ENCODE measurements at regions not wholly inside any gene's neighbourhood (a gene's known extent, or its start where the extent isn't known, plus 50 kb on each side); places are given as distances from the start of the nearest gene placed in this dataset.

GRCh38 chr4:33268776-33269175, 2548.6 kb downstream of the PCDH7 start:
- DNase-seq: no peak
- no peak overlapping the region for H3K4ac ChIP-seq (ENCODE audit: low read depth, low read length)
- H3K27me3 Mint-ChIP-seq (ENCODE audit: low read depth): no peaks in the 10 kb centered on the region
- no peak for TF ChIP-seq CTCF (conservative IDR thresholded peaks at IDR 0.05)
- no peak overlapping the region for H3T11ph ChIP-seq (ENCODE audit: low read length)
- no peaks in the 10 kb centered on the region for H3K4me1 Mint-ChIP-seq
- H3K9me3 ChIP-seq (ENCODE audit: control insufficient read depth, low read depth, low read length): no peaks in the 10 kb centered on the region
- no peak overlapping the region for H2BK20ac ChIP-seq (ENCODE audit: low read depth, low read length, poor library complexity, severe bottlenecking)
- no peak overlapping the region for H4K91ac ChIP-seq (ENCODE audit: insufficient read length, low read depth, low read length)
- H3K79me2 ChIP-seq (ENCODE audit: insufficient read depth, low read length): no peaks in the 10 kb centered on the region
- H3K36me3 Mint-ChIP-seq (ENCODE audit: insufficient read depth in 1 of 3, low read depth in 3 of 3): no peaks in the 10 kb centered on the region
- H3K79me1 ChIP-seq (ENCODE audit: insufficient read depth, low read depth, low read length, poor library complexity, severe bottlenecking): no peaks in the 10 kb centered on the region
- H2AFZ ChIP-seq (ENCODE audit: low read length): no peak overlapping the region
- no peak overlapping the region for H4K5ac ChIP-seq (ENCODE audit: insufficient read length, low read depth, low read length)
- H3K56ac ChIP-seq (ENCODE audit: insufficient read length, low read depth, low read length): no peak overlapping the region
- H2BK5ac ChIP-seq (ENCODE audit: insufficient read length, low read length): no peak overlapping the region
- H2BK12ac ChIP-seq (ENCODE audit: insufficient read length, low read depth, low read length): no peak overlapping the region
- no CpG with 5 or more reads among the region's 5 CpGs for WGBS (ENCODE audit: extremely low coverage, insufficient read length, low lambda C conversion rate)
- no peak overlapping the region for H3K4me3 Mint-ChIP-seq
- no peak overlapping the region for H4K8ac ChIP-seq (replicated peaks; ENCODE audit: insufficient read length, low read depth, low read length)
- H3K14ac ChIP-seq (ENCODE audit: insufficient read depth, low read length): no peak overlapping the region
- no peaks in the 10 kb centered on the region for H3K23me2 ChIP-seq (ENCODE audit: insufficient read length, low read depth, low read length, poor library complexity, severe bottlenecking)
- no peaks in the 10 kb centered on the region; a peak in 2 of 5 replicates for H3K9me3 Mint-ChIP-seq
- no peaks in the 10 kb centered on the region for H3K4me1 ChIP-seq (ENCODE audit: insufficient read depth, low read length)
- H2AK5ac ChIP-seq (ENCODE audit: insufficient read length, low read length): no peak overlapping the region
- no peak overlapping the region for H3K9ac ChIP-seq (ENCODE audit: extremely low read depth, insufficient read length, low read length)
- H3K27ac Mint-ChIP-seq: no peak overlapping the region
- H2BK15ac ChIP-seq (ENCODE audit: low read depth, low read length): no peak overlapping the region
- H3K4me2 ChIP-seq (ENCODE audit: insufficient read depth, insufficient read length, low read length): no peak overlapping the region
- H4K20me1 ChIP-seq (ENCODE audit: control insufficient read depth, insufficient read depth, insufficient read length): no peaks in the 10 kb centered on the region
- no peak overlapping the region for H2BK120ac ChIP-seq (ENCODE audit: low read depth, low read length, poor library complexity, severe bottlenecking)
- H3K27me3 ChIP-seq (ENCODE audit: insufficient read depth, low read length): no peaks in the 10 kb centered on the region
- no peak overlapping the region for H3K18ac ChIP-seq (ENCODE audit: insufficient read length, low read depth, low read length)
- H3K23ac ChIP-seq (ENCODE audit: insufficient read length, low read depth, low read length): no peak overlapping the region
- H3K27ac ChIP-seq (ENCODE audit: insufficient read length, low read depth, low read length): no peak overlapping the region

Data from H9 (cell line).